Epidermal melanocyte (primary cell): ENCODE measurements at regions not wholly inside any gene's neighbourhood (a gene's known extent, or its start where the extent isn't known, plus 50 kb on each side); places are given as distances from the start of the nearest gene placed in this dataset.

Experiments used
- DNase-seq: peaks from one replicate; pipeline ENCODE4 v3.0.0; 2011; ENCODE audit warnings: low spot score; ENCODE audit not compliant: insufficient read length

DNA sequence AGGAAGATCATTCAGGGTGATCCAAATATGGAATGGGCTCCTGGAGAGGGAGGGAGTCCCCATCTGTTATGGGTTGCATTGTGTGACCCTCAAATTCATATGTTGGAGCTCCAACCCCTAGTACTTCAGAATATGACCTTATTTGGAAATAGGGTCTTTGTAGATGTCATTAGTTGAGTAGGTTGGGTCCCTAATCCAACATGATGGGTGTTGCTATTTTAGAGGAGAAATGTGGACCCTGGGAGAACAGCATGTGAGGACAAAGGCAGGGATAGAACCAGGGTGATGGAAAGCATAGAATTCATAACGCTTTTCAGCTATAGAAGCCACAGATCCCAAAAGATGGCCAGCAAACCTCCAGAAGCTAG lies 91.5 kb upstream of the SMNDC1 start:
- DNase-seq = no peak

DNA sequence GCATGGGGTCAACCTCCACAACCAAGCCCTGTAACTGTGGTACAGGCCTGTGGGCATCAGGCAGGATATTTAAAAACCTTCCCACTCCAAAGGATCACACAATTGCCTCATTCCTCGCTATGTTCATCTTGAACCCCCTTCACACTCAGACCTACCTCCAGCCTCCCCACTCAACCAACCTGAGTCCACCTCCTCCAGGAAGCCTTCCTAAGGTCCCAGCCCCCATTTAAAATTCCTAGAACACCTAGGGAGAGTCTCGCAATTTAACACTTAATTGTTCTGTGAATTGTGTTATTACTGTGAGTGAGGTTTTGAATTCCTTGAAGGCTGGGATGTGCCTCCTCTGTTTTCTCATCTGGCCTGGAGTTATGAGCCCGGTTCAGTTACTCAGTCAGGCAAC lies 93.1 kb upstream of the SMNDC1 start:
- no peak for DNase-seq

DNA sequence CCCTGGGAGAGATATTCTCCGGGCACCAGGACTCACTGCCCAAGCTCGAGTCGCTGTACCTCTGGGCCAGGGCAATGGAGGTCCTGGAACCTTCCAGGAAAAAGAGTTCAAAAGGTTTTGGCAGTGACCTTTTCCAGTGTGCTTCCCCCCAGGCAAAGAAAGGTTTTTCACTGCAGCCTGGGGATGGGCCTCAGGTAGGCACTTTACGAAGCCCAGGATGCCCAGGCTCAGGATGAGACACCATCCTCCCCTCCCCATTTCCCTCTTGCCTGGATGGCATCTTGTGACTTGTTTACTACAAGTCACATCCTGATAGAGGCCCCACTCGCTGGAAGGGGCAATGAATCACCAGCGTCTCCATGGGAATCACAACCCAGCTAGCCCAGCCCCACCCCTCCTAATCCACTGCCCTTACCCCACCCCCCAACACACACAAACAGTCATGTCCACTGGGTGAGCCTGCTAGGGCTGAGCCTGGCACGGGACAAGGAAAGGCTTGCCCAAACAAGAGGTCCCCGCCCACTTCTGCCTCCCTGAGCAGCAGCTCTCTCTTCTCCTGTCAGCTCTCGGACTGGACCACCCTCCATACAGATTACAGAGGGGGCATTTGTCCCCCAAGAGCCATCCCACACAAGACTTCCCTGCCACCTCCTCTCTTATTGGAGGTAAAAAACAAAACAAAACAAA lies 93.8 kb upstream of the SMNDC1 start:
- peak; percentile 84 for DNase-seq

DNA sequence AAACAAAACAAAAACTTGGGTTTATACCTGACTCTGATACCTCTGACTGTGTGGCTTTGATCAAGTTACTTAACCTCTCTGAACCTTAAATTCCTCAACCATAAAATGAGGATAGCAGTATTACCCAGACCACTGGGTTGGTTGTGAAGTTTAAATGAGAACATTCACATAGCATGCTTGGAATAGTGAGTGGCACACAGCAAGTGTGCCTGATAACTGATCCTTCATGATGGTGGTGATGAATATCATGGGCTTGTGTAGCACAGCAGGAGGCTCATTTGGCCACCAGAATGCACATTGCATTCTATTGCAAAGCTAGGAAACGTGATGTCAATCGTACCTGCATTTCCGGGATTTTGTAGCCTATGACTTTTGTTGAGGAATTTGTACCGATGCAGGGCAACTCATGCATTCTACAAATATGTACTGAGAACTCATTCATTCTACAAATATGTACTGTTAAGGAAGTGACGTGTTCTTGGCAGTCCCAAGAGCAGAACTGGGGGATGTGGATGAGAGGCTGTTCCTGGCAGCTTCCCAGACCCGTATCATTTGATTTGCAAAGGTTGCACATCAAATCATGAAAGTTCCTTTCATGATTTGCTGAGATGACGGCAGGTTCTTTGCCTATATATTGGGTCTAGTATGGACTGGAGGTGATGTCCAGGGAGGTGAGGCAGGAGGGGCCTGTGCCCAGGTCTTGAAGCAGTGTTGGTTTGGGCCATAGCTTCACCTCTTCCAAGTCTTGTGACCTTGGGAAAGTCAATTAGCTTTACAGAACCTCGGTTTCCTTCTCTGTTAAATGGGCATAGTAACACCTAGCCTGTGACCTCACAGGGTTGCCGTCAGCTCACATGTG lies 94.6 kb upstream of the SMNDC1 start:
- DNase-seq = no peak

DNA sequence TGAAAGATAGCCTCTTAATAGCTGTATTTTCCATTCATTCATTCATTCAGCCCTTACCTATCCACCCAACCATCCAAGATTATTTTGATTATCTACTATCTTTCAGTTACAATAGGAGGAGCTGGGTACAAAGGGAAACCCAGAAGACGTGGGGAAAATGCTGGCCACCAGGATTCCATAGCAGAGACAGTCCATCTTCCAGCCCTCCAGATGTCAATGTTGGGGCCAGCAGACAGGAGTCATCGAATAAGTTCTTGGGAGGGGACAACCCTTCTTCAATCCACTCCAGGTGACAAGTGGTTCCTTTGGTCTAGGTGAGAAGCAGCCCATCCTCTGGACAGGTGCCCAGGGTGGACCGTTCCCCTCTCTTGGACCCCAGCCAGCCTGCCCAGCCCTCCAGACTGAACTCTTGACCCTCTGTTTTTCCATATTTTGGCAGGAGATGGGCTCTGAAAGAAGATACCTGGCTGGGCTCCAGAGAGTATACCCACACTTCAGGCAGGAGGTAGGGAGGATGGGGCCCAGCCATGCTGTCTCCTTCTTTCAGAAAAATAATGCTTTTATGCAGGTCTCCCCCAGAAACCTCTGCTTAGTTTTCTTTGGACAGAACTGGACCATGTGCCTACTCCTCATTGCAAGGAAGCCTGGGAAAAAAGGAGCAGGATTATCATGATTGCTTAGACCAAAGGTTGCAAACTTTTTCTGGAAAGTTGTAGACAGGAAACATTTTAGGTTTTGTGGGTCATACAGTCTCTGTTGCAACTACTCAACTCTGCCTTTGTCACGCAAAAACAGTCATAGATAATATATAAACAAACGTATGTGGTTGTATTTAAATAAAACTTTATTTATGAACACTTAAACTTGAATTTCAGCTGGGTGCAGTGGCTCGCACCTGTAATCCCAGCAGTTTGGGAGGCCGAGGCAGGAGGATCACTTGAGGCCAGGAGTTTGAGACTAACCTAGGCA lies 95.5 kb upstream of the SMNDC1 start:
- no peak for DNase-seq

DNA sequence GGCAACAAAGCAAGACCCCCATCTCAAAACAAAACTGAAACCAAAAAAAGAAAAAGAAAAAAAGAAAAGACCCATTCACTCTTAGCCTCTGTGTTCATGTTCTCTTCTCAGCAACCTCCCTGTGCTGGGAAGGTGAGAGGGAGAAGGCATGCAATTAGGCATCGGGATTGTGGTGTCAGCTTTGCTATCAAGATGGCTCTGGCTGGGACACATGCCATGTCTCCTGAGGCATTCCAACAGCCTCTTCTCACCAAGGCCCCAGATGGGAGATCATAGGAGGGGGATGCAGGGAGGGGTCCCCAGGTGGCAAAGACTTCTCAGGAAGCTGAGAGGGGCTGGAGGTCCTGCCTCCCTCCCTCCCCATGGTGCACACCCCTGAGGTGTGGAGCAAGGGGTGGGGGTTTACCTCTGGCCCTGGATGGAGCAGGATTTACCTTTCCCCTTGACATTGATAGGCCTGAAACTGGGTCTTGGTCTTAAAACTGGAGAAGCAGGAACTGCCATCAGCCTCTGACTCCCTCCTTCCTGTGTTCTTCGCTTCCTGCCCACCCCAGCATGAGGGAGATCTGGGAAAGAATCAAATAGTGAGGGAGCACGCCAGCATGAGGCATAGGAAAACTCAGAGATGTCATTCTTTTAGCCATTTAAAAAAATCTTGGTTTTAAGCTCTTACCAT lies 96.2 kb upstream of the DUSP5 start:
- DNase-seq = no peak

DNA sequence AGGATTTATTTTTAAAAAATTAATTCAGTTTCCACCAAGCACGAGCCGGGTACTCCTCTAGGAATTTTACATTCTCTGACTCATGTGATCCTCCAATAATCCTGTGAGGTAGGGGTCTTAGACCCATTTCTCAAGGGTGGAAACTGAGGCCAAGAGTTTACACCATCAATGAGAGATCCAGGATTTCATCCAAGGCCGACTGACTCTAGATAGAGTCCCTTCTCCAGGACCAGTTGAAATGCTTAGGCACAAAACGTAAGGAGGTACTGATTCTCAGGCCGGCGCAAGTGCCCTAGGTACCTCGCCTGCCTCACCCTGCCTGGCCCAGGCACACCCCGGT lies 95.7 kb upstream of the DUSP5 start:
- no peak for DNase-seq

DNA sequence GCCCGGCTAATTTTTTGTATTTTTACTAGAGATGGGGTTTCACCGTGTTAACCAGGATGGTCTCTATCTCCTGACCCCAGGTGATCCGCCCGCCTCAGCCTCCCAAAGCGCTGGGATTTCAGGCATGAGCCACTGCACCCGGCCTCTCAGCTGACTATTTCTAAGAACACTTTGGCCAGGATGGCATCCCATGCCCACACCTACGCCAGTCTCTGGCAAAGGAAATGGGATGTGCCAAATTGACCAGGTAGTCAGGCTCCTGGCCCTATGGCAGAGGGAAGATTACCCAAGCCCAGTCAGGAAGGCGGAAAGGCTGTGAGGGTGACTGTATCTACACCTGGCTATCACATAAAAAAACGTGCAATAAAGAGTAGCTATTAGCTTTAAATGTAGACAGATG lies 94.1 kb upstream of the DUSP5 start:
- no peak for DNase-seq

DNA sequence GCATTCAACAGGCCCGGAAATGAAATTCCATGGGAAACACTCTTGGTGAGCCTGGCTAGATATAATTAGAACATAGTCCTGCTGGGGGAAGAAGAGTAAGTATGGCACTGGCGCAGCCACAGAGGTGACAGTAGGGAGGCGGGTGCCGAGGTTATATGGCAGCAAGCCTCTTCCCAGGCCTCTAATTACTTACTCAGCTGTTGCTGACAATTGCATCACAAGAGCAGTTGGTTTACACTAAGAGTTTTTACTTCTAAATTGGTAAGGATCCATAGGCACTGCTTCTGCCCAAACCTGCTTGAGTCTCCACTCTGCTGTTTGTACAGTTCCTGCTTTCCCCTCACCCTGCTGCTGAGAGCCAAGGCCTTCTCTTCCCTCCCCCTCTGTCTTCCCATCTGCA lies 93.3 kb upstream of the DUSP5 start:
- DNase-seq = no peak

DNA sequence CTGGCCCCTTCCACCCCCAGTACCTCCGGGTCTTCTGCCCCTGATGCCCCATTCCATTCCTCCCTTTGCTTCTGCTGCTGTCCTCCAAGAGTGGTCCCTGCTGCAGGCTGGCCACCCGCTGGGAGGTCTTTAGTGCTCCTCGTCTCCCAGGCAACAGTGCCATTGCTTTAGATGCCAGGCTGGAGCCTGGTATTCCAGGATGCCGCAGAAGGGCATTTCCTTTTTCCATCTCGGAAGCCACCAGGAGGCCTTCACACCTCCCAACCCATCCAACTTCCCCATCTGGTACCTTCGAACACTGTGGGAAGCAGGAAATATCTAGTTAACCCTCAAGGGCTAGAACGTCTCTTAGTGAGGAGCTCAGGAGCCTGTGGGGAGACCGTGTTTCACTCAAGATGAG lies 92.9 kb upstream of the DUSP5 start:
- no peak for DNase-seq

DNA sequence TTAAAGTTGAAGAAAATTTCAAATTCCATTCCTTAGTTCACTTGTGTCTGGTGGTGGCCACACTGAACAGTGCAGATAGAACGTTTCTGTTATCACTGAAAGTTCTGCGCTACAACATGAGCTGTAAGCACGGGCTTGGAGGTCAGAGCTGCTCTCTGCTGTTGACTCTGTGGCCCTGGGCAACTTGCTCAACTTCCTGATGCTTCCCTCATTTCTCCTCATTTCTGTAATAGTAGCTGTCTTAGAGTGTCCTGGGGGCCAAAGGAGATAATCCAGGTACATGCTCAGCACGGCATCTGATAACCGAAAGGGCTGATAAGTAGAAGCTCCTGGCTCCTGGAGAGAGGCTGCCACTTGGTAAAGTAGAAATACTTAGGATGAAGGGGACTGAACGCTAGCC lies 92.3 kb upstream of the DUSP5 start:
- DNase-seq = no peak

DNA sequence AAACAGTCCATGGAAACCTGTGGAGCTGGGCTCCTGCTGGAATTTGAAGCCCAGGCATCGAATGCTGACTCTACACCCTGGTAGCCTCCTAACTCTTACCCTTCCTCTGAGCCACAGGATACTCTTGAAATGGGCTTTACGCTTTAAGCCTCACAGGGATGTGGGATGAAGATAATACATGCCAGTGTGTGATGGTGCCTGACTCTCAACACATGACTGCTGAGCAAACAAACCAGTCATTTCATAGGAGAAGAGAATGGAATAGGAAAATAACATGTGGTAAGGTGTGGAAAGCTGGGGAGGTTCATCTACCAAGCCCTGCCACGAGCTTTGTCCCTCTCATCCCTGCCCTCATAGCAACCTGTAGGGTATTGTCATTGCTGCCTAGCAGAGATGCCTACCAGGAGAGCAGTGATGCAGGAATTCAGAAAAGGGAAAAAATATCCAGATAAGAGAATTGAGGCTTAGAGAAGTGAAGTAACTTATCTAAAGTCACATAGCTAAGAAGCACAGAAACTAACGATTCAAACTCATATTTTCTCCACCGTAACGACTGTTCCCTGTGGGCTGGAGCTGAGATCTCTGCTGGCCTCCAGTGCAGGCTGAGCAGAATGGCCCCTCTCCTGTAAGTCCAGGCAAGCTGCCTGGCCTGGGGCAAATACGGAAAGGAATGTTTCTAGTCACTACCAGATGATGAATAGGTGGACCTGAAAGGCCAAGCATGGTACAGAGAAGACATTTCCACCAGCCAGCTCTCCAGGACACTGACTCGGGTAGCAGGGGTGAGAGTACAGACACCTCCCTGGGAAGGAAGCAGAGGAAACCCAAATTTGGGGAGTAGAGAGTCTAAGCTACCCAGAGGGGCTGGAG lies 90.2 kb upstream of the DUSP5 start:
- DNase-seq = no peak

DNA sequence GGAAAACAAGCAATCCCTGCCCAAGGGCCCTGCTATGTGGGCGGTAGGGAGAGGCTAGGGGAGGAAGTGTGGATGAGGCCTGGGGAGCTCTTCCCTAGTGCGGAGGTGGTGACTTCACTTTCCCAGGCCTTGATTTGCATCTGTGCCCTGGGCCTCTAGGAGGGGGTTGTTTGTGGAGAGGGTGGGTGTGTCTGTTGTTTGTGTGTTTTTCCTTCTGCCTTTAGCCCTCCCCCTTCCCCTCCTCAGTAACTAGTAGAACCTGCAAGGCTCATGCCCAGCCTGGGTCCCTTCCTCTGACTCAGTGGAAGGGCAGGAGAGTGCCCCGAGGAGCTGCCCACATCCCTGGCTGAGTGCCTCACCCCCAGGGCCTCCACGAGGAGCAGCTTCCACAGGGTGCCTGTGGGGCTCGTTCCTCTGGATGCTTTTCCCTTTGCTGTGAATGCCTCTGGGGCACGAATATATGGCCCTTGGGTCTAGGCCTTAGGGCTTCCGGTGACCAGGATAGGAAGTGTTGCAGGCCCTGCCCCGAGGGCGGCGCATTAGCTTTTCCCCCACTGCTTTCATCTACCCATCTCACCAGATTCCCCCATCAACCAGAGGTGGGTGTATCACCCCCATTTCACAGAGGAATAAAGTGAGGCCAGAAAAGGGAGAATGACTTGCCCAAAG lies 89.4 kb upstream of the DUSP5 start:
- no peak for DNase-seq

DNA sequence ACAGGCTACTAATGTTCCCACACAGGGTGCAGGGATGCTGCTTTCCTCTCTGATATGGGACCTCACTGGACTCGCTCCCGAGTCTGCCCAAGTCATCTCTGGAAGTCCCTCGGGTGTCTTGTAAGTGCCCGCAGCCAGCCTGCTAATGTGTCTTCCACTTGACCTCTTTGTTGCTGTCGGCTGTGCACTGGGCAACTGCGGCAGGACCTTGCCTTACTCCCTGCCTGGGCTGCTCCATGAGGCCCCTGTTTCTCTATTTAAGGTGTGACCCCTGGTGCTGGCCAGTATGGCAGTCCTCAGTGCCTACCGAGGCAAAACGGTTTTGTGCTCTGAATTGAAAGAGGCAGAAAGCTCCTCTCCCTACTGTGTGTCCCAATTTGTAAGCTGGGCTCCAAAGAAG lies 88.8 kb upstream of the DUSP5 start:
- no peak for DNase-seq

DNA sequence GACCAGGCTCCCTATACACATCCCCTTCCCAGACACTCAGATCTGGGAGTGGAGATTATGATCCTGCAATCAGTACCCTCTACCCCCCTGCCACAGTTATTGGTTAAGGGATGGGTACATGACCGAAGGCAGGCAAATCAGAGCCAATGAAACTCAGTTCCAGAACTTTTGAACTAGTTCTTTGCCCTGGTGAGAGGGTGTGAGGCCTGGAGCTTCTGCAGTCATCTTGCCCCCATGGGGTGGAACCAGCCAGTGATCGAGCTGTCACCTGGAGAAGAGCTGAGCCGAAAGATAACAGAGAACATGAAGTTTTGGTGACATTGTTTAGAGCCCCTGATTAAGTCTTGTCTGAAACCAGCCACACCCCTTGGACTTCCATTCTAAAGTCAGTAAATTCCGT lies 88.2 kb upstream of the DUSP5 start:
- DNase-seq = no peak

DNA sequence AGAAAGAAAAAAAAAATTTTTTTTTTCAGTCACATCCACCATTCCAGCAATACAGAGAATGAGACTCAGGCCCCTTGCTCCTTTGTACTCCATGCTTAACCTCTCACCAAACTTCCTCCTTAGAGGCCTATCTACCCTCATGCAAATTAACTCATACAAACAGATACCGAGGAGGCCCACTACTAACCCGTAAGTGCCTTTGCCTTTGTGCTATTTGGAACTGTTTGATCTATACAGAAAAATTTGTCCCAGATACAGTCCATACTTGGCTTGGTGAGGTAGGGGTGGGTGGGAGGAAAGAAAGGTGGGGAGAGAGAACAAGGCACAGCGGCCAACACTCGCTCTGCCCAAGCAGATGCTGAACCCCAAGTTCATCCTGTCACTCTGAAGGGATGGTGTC lies 87.8 kb upstream of the DUSP5 start:
- DNase-seq = no peak

DNA sequence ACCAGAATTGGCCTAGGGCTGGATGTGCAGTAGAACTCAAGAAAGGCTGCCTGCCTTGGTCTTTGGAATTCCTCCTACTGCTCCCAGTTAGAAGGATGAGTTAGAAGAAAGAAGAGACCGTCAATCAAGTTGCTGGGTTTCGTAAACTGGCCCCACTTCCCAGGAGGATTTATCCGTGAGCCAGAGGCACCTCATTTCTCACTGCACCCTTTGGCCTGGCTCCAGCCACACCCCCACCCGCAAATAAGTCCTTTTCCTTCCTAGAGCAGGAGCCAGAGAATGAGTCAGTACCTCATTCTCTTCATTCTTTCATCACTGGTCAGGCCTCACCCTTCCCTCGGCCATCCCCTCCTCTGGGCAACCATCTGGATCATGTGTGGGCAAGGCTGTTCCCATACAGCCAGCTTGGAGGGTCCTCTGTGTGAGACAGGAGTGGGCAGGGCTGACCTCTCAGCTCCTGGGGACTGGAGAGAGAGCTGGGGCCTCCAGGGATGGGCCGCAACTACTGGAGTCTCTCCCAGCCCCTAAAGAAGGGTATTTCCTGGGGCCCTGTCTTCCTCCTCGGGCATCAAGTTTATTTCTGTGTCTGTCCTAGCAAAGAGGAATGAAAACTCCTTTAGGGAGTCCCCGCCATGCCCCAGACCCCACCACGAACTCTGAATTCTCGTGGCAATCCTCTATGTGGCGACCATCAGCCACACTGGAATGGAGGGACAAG lies 87.2 kb upstream of the DUSP5 start:
- DNase-seq = peak; percentile 59

DNA sequence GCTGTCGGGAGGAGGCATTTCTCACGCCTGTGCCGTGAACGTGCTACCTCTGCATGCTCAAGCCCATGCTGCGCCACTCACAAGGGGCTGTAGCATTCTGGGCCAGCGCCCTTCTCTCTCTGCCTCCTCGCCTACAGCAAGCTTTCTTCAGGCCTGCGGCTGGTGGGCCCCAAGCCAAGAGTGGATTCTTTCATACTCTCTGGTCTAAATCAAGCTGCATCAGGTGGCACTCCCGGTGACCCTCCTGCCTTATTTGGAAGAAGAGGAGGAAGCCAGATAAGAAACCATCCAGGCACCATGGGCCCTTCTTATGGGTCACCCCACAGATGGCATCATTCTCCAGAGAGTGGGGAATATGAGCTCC lies 86.7 kb upstream of the DUSP5 start:
- no peak for DNase-seq

DNA sequence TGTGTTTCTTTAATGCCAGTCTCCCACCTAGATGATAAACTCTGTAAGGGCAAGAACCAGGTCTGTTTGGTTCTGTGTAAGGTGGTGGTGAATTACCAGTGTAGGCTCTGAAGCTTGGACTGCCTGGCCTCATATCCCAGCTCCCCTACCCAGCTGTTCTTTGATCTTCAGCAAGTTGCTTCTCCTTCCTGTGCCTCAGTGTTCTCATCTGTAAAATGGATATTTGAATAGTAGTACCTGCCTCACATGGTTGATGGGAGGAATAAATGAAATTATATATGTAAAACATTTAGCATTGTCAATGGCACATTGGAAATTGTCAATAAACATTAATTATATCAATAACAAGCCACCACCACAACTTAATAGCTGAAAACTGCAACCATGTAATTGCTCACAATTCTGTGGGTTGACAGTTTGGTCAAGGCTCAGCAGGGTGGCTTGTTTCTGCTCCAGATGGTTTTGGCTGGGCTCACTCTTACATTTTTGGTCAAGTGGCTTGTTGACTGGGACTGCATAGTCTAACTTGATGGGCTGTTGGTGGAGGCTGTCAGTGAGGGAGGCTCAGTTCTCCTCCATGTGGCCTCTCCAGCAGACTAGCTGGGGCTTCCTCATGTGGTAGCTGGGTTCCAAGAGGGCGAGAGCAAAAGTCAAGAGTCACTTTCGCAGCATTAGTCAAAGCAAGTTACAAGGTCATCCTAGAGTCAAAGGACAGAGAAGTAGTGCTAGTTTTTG lies 84.5 kb upstream of the DUSP5 start:
- no peak for DNase-seq
